PC-9 (cell line): ENCODE measurements at regions not wholly inside any gene's neighbourhood (a gene's known extent, or its start where the extent isn't known, plus 50 kb on each side); places are given as distances from the start of the nearest gene placed in this dataset.

ENCODE experiments used
- BruUV-seq: library from RNA; stranded (reverse); fragments of 400-500 nt; replicated peaks from 2 replicates; lab custom pipeline; 2021; lab: Mats Ljungman, UMichigan
- CTCF ChIA-PET: fragments of 300-600 bp; sonication (Branson Sonifier 250); formaldehyde crosslinking; loops from one replicate; lab custom pipeline; 2022; ENCODE audit warnings: antibody characterized with exemption; lab: Charles Lee
- POLR2A ChIA-PET: fragments of 300-600 bp; sonication (Branson Sonifier 250); formaldehyde crosslinking; loops from one replicate; lab custom pipeline; 2022; ENCODE audit warnings: antibody characterized with exemption; ENCODE audit not compliant: unreplicated experiment; lab: Charles Lee
- DNase-seq, 2 experiments: peaks; one replicate each; pipeline versions ENCODE4 v3.0.0 to v3.0.0-alpha.2; 2015 to 2022; ENCODE audit warnings: mixed read lengths in 1 of 2
- H2AFZ ChIP-seq: fragments of 200-600 bp; sonication (generic); 2 replicates; pipeline ENCODE4 v1.8.1; 2017; ENCODE audit warnings: antibody characterized with exemption
- H3F3A ChIP-seq: fragments of 200-600 bp; sonication (generic); 2 replicates; pipeline ENCODE4 v1.8.1; 2017; ENCODE audit warnings: antibody characterized with exemption, mild to moderate bottlenecking, low read depth; ENCODE audit not compliant: insufficient read depth
- H3K27ac ChIP-seq: fragments of 200-600 bp; sonication (generic); 2 replicates; pipeline ENCODE4 v1.6.1; 2016; ENCODE audit warnings: mixed run types
- H3K27me3 ChIP-seq: fragments of 200-600 bp; sonication (generic); 2 replicates; pipeline ENCODE4 v1.6.1; 2016; ENCODE audit warnings: low read depth, mixed run types; ENCODE audit not compliant: insufficient read depth
- H3K36me3 ChIP-seq: fragments of 200-600 bp; sonication (generic); 2 replicates; pipeline ENCODE4 v1.6.1; 2016; ENCODE audit warnings: low read depth, mixed run types
- H3K4me1 ChIP-seq: fragments of 200-600 bp; sonication (generic); replicated peaks from 2 replicates; pipeline ENCODE4 v1.6.1; 2016; ENCODE audit warnings: mixed run types; ENCODE audit not compliant: insufficient read depth
- H3K4me2 ChIP-seq: fragments of 200-600 bp; sonication (generic); 2 replicates; pipeline ENCODE4 v1.6.1; 2017; ENCODE audit warnings: mixed run types
- H3K4me3 ChIP-seq: fragments of 200-600 bp; sonication (generic); 2 replicates; pipeline ENCODE4 v1.6.1; 2016; ENCODE audit warnings: mixed run types
- H3K79me2 ChIP-seq: fragments of 200-600 bp; sonication (generic); 2 replicates; pipeline ENCODE4 v1.6.1; 2017; ENCODE audit warnings: low read depth, mixed run types
- H3K9me2 ChIP-seq: fragments of 200-600 bp; sonication (generic); 2 replicates; pipeline ENCODE4 v1.8.1; 2017; ENCODE audit warnings: mild to moderate bottlenecking; ENCODE audit not compliant: insufficient read depth
- H3K9me3 ChIP-seq: fragments of 200-600 bp; sonication (generic); 2 replicates; pipeline ENCODE4 v1.8.1; 2016; ENCODE audit warnings: low read depth; ENCODE audit not compliant: insufficient read depth
- H4K20me1 ChIP-seq: fragments of 200-600 bp; sonication (generic); 2 replicates; pipeline ENCODE4 v1.8.1; 2017; ENCODE audit not compliant: insufficient read depth
- EZH2 ChIP-seq: fragments of 200-600 bp; sonication (generic); IDR thresholded peaks from 2 replicates; pipeline ENCODE4 v1.8.0; 2017; ENCODE audit warnings: antibody characterized with exemption, low read depth
- intact Hi-C: fragments of 100-400 bp; cut with micrococcal nuclease; formaldehyde crosslinking; loops from one replicate; pipeline ENCODE4 v1.10.0; 2022; ENCODE audit not compliant: unreplicated experiment
- TF ChIP-seq, protein P1 (sequence below): fragments of 200-600 bp; sonication (generic); conservative IDR thresholded peaks from 2 replicates; pipeline ENCODE4 v1.6.1; 2017; ENCODE audit warnings: mixed run types, antibody characterized with exemption, mild to moderate bottlenecking, moderate library complexity

DNA sequence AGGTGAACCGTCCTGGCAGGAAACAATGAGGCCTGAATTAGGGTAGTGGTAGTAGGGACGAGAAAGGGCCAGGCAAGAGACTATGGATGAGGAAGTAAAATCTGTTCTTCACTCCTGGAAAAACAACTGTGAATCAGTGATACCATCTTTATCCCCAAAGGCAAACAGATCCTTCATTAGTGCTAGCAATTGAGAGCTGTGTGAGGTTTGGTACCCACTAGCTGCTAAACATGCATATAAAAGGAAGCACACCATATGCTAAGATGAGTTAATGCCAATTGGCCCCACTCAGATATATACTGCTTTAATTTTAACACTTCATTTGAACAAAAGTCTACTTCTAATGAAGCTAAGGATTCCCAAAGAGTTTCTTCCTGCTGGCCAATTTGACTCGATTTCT, 244.8 kb upstream of the NR4A3 start:
- POLR2A ChIA-PET = no interaction called here

DNA sequence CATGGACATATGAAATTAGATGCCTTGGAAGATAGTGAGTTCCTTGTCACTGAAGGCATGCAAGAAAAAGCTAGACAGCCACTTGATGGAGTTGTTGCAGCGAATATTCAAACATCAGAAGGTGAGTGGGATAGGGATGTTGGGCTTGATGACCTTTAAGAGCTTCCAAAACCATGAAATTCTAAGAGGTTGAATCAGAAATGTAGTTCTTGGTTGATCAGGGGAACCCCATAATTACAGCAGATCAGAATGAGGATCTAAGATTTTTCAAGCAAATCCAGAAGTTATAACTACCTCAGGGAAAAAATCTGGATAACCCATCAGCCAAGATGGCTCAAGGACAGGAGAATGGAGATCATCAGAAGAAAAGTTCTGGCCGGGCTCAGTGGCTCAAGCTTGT, 244.3 kb upstream of the NR4A3 start:
- ChIA-PET CTCF (no interaction called here), POLR2A (no interaction called here)
- intact Hi-C loops = no loop called here

More for the DNA sequence above, 244.8 kb upstream of the NR4A3 start:
- Histone ChIP-seq H3K9me2 (no peaks in the 10 kb centered on the region; the same call in 1 of the 2 replicates), H3K27ac (no peak overlapping the region), H2AFZ (no peak overlapping the region), H3K36me3 (no peaks in the 10 kb centered on the region), H3K4me1 (no peaks in the 10 kb centered on the region), H3K27me3 (no peaks in the 10 kb centered on the region), H3K79me2 (no peaks in the 10 kb centered on the region), H3F3A (no peaks in the 10 kb centered on the region), H3K9me3 (no peaks in the 10 kb centered on the region), H3K4me2 (no peak overlapping the region), H3K4me3 (no peak overlapping the region), H4K20me1 (no peaks in the 10 kb centered on the region; the same call in 1 of the 2 replicates)
- no peak for DNase-seq
- CTCF ChIA-PET = no interaction called here
- intact Hi-C loops = no loop called here
- no TSS peak for BruUV-seq
- TF ChIP-seq, protein P1, sequence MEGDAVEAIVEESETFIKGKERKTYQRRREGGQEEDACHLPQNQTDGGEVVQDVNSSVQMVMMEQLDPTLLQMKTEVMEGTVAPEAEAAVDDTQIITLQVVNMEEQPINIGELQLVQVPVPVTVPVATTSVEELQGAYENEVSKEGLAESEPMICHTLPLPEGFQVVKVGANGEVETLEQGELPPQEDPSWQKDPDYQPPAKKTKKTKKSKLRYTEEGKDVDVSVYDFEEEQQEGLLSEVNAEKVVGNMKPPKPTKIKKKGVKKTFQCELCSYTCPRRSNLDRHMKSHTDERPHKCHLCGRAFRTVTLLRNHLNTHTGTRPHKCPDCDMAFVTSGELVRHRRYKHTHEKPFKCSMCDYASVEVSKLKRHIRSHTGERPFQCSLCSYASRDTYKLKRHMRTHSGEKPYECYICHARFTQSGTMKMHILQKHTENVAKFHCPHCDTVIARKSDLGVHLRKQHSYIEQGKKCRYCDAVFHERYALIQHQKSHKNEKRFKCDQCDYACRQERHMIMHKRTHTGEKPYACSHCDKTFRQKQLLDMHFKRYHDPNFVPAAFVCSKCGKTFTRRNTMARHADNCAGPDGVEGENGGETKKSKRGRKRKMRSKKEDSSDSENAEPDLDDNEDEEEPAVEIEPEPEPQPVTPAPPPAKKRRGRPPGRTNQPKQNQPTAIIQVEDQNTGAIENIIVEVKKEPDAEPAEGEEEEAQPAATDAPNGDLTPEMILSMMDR = no peak
- TF ChIP-seq EZH2 = no peak

DNA sequence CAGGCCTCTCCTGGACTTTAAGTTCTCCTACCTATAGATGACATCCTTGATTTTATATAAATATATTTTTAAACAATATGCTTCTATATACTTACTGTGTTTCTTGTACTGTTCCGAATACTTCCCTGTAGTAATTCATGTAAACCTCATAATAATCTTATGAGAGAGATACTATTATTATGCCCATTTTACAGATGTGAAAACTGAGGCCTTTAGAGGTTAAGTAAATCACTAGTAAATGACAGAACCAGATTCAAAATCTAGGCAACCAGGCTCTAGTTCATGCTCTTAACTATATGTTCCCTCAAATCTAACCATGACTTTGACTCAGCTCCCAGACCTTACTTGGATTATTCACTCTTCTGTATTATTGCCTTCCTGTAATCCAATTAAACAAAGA, 243.0 kb upstream of the NR4A3 start:
- H3K9me3 ChIP-seq = no peaks in the 10 kb centered on the region
- TF ChIP-seq, protein P1 = no peak
- no peak for TF ChIP-seq EZH2
- no peaks in the 10 kb centered on the region; the same call in 1 of the 2 replicates for H4K20me1 ChIP-seq
- no TSS peak for BruUV-seq
- no peaks in the 10 kb centered on the region; the same call in 1 of the 2 replicates for H3K9me2 ChIP-seq
- intact Hi-C loops = no loop called here
- no peaks in the 10 kb centered on the region for H3K27me3 ChIP-seq
- H3K4me2 ChIP-seq = no peak overlapping the region
- POLR2A ChIA-PET = no interaction called here
- no peak for DNase-seq
- no peaks in the 10 kb centered on the region for H3K36me3 ChIP-seq
- no peak overlapping the region for H2AFZ ChIP-seq
- H3K4me1 ChIP-seq = no peaks in the 10 kb centered on the region
- H3K4me3 ChIP-seq = no peak overlapping the region
- H3F3A ChIP-seq = no peaks in the 10 kb centered on the region
- CTCF ChIA-PET = no interaction called here
- no peak overlapping the region for H3K27ac ChIP-seq
- H3K79me2 ChIP-seq = no peaks in the 10 kb centered on the region

More for the DNA sequence above, 244.3 kb upstream of the NR4A3 start:
- no peak overlapping the region for H3K4me2 ChIP-seq
- DNase-seq = no peak
- no peaks in the 10 kb centered on the region for H3K27me3 ChIP-seq
- no peaks in the 10 kb centered on the region for H3K9me3 ChIP-seq
- no peaks in the 10 kb centered on the region for H3K36me3 ChIP-seq
- no peak overlapping the region for H3K4me3 ChIP-seq
- no peak overlapping the region for H3K27ac ChIP-seq
- H3K79me2 ChIP-seq = no peaks in the 10 kb centered on the region
- H3K9me2 ChIP-seq = no peaks in the 10 kb centered on the region; the same call in 1 of the 2 replicates
- no peaks in the 10 kb centered on the region for H3K4me1 ChIP-seq
- TF ChIP-seq, protein P1 = no peak
- TF ChIP-seq EZH2 = no peak
- no TSS peak for BruUV-seq
- no peaks in the 10 kb centered on the region for H3F3A ChIP-seq
- no peak overlapping the region for H2AFZ ChIP-seq
- H4K20me1 ChIP-seq = no peaks in the 10 kb centered on the region; the same call in 1 of the 2 replicates
